H9 (cell line): ENCODE measurements at regions not wholly inside any gene's neighbourhood (a gene's known extent, or its start where the extent isn't known, plus 50 kb on each side); places are given as distances from the start of the nearest gene placed in this dataset.

Experiments used
- DNase-seq: peaks from one replicate; pipeline ENCODE4 v3.0.0-alpha.2; 2017
- H2AFZ ChIP-seq: one replicate; pipeline ENCODE4 v1.6.1; 2013; ENCODE audit warnings: mild to moderate bottlenecking, low read length, control low read depth, moderate library complexity
- H2AK5ac ChIP-seq: 2 replicates; pipeline ENCODE4 v1.6.1; 2013; ENCODE audit warnings: low read length, control low read depth, mixed read lengths; ENCODE audit not compliant: insufficient read length
- H2BK120ac ChIP-seq: one replicate; pipeline ENCODE4 v1.6.1; 2013; ENCODE audit warnings: low read depth, mild to moderate bottlenecking, low read length, control low read depth, inconsistent platforms; ENCODE audit not compliant: poor library complexity, severe bottlenecking
- H2BK12ac ChIP-seq: 2 replicates; pipeline ENCODE4 v1.6.1; 2013; ENCODE audit warnings: low read length, control low read depth, mixed read lengths, low read depth; ENCODE audit not compliant: insufficient read length
- H2BK15ac ChIP-seq: 2 replicates; pipeline ENCODE4 v1.6.1; 2013; ENCODE audit warnings: low read depth, low read length, control low read depth
- H2BK20ac ChIP-seq: one replicate; pipeline ENCODE4 v1.6.1; 2013; ENCODE audit warnings: low read depth, mild to moderate bottlenecking, low read length, control low read depth, inconsistent platforms; ENCODE audit not compliant: poor library complexity, severe bottlenecking
- H2BK5ac ChIP-seq: 2 replicates; pipeline ENCODE4 v1.6.1; 2013; ENCODE audit warnings: low read length, control low read depth, mixed read lengths; ENCODE audit not compliant: insufficient read length
- H3K14ac ChIP-seq: 2 replicates; pipeline ENCODE4 v1.6.1; 2013; ENCODE audit warnings: low read length, control low read depth; ENCODE audit not compliant: insufficient read depth
- H3K18ac ChIP-seq: 2 replicates; pipeline ENCODE4 v1.6.1; 2013; ENCODE audit warnings: low read depth, mild to moderate bottlenecking, mixed read lengths, low read length, control low read depth; ENCODE audit not compliant: insufficient read length
- H3K23ac ChIP-seq: 2 replicates; pipeline ENCODE4 v1.6.1; 2013; ENCODE audit warnings: low read length, control low read depth, mixed read lengths, low read depth; ENCODE audit not compliant: insufficient read length
- H3K23me2 ChIP-seq: 2 replicates; pipeline ENCODE4 v1.6.1; 2013; ENCODE audit warnings: low read depth, mild to moderate bottlenecking, mixed read lengths, low read length, control low read depth; ENCODE audit not compliant: insufficient read length, poor library complexity, severe bottlenecking
- H3K27ac ChIP-seq: 2 replicates; pipeline ENCODE4 v1.5.1; 2013; ENCODE audit warnings: low read length, control low read depth, mixed read lengths, low read depth; ENCODE audit not compliant: insufficient read length
- H3K27me3 ChIP-seq: 2 replicates; pipeline ENCODE4 v1.6.1; 2013; ENCODE audit warnings: low read length, control low read depth, inconsistent platforms; ENCODE audit not compliant: insufficient read depth
- H3K4ac ChIP-seq: 2 replicates; pipeline ENCODE4 v1.6.1; 2013; ENCODE audit warnings: low read depth, mild to moderate bottlenecking, control low read depth, inconsistent platforms, low read length, moderate library complexity
- H3K4me1 ChIP-seq: 2 replicates; pipeline ENCODE4 v1.6.1; 2013; ENCODE audit warnings: low read length, control low read depth, inconsistent platforms; ENCODE audit not compliant: insufficient read depth
- H3K4me2 ChIP-seq: 2 replicates; pipeline ENCODE4 v1.6.1; 2013; ENCODE audit warnings: low read length, control low read depth, mixed read lengths; ENCODE audit not compliant: insufficient read length, insufficient read depth
- H3K56ac ChIP-seq: 2 replicates; pipeline ENCODE4 v1.6.1; 2013; ENCODE audit warnings: low read depth, mild to moderate bottlenecking, mixed read lengths, low read length, control low read depth; ENCODE audit not compliant: insufficient read length
- H3K79me1 ChIP-seq: 2 replicates; pipeline ENCODE4 v1.6.1; 2013; ENCODE audit warnings: low read depth, mild to moderate bottlenecking, moderate library complexity, low read length, control low read depth, inconsistent platforms; ENCODE audit not compliant: insufficient read depth, poor library complexity, severe bottlenecking
- H3K79me2 ChIP-seq: 2 replicates; pipeline ENCODE4 v1.6.1; 2013; ENCODE audit warnings: low read length, control low read depth, inconsistent platforms; ENCODE audit not compliant: insufficient read depth
- H3K9ac ChIP-seq: 2 replicates; pipeline ENCODE4 v1.6.1; 2013; ENCODE audit warnings: low read length, control low read depth, mixed read lengths; ENCODE audit not compliant: insufficient read length; ENCODE audit errors: extremely low read depth
- H3K9me3 ChIP-seq: one replicate; pipeline ENCODE4 v1.6.1; 2013; ENCODE audit warnings: low read depth, low read length, inconsistent platforms; ENCODE audit not compliant: control insufficient read depth
- H3T11ph ChIP-seq: one replicate; pipeline ENCODE4 v1.6.1; 2013; ENCODE audit warnings: mild to moderate bottlenecking, low read length, control low read depth, inconsistent platforms
- H4K20me1 ChIP-seq: one replicate; pipeline ENCODE4 v1.6.1; 2013; ENCODE audit not compliant: control insufficient read depth, insufficient read length, insufficient read depth
- H4K5ac ChIP-seq: 2 replicates; pipeline ENCODE4 v1.6.1; 2013; ENCODE audit warnings: low read depth, mild to moderate bottlenecking, mixed read lengths, low read length, control low read depth; ENCODE audit not compliant: insufficient read length
- H4K8ac ChIP-seq: replicated peaks from 2 replicates; pipeline ENCODE4 v1.6.1; 2013; ENCODE audit warnings: low read length, control low read depth, mixed read lengths, low read depth; ENCODE audit not compliant: insufficient read length
- H4K91ac ChIP-seq: 2 replicates; pipeline ENCODE4 v1.6.1; 2013; ENCODE audit warnings: low read depth, mild to moderate bottlenecking, moderate library complexity, mixed read lengths, low read length, control low read depth; ENCODE audit not compliant: insufficient read length
- H3K27ac Mint-ChIP-seq, 3 experiments: 2 replicates in 2 of 3; 3 replicates in 1 of 3; pipeline ENCODE4 v1.8.0; 2020 to 2021; ENCODE audit warnings: mixed read lengths in 3 of 3, mild to moderate bottlenecking in 1 of 3, moderate library complexity in 1 of 3
- H3K27me3 Mint-ChIP-seq: 2 replicates; pipeline ENCODE4 v1.8.0; 2021; ENCODE audit warnings: low read depth, mild to moderate bottlenecking, moderate library complexity, mixed read lengths
- H3K36me3 Mint-ChIP-seq, 3 experiments: 2 replicates in 2 of 3; 3 replicates in 1 of 3; pipeline ENCODE4 v1.8.0; 2020 to 2021; ENCODE audit warnings: low read depth in 3 of 3, mixed read lengths in 3 of 3; ENCODE audit not compliant: insufficient read depth in 1 of 3
- H3K4me1 Mint-ChIP-seq, 2 experiments: 2 replicates each; pipeline ENCODE4 v1.8.0; 2020; ENCODE audit warnings: mixed read lengths in 2 of 2
- H3K4me3 Mint-ChIP-seq, 2 experiments: 2 replicates in 1 of 2; 3 replicates in 1 of 2; pipeline ENCODE4 v1.8.0; 2020 to 2021; ENCODE audit warnings: mild to moderate bottlenecking in 2 of 2, mixed read lengths in 2 of 2, moderate library complexity in 1 of 2
- H3K9me3 Mint-ChIP-seq, 2 experiments: 2 replicates in 1 of 2; 3 replicates in 1 of 2; pipeline ENCODE4 v1.8.0; 2020; ENCODE audit warnings: mild to moderate bottlenecking in 2 of 2, mixed read lengths in 2 of 2, moderate library complexity in 1 of 2
- WGBS: extraction: QIAGEN DNeasy Blood & Tissue Kit; methylation state at CpG from one replicate; pipeline ENCODE4 v1.1.7; 2013; ENCODE audit warnings: missing lambda C conversion rate, low lambda C conversion rate, mixed read lengths; ENCODE audit not compliant: insufficient read length; ENCODE audit errors: extremely low coverage; 5-methylcytosine and 5-hydroxymethylcytosine counted together
- TF ChIP-seq, protein P1 (sequence below): fragments of 200-600 bp; sonication (generic); conservative IDR thresholded peaks from 3 replicates; pipeline ENCODE4 v1.8.0; 2021; ENCODE audit warnings: antibody characterized with exemption, mild to moderate bottlenecking

DNA sequence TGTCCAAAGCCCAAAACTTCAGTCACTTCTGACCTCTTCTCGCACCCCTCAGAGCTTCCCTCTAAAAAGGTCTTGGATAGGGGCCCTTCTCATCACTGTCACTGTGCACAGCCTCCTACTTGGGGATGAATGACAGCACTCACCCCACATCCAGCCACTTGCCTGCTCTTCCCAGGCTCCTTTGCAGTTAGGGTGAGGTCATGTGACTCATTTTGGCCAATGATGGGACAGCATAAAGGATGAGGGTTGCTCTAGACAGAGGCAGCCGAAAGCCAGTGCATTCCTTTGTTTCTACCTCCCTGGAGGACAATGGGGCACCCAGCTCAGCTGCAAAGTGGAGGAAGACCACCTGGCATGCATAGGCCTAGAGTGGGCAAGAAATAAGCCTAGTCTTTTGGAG lies 1413.3 kb downstream of the TBC1D22A start:
- peaks cover 0 to 2% (median 0%) of the 10 kb centered on the region in 3 experiments; a peak in 1 of 7 replicates for H3K36me3 Mint-ChIP-seq
- Histone ChIP-seq H3T11ph (no peak overlapping the region), H3K27me3 (no peaks in the 10 kb centered on the region), H3K18ac (no peak overlapping the region), H3K23me2 (no peaks in the 10 kb centered on the region), H3K79me2 (no peaks in the 10 kb centered on the region), H4K5ac (no peak overlapping the region), H2AK5ac (no peak overlapping the region), H3K23ac (no peak overlapping the region), H2BK5ac (no peak overlapping the region), H3K4me2 (no peak overlapping the region), H3K56ac (no peak overlapping the region), H3K4me1 (no peaks in the 10 kb centered on the region; the same call in 1 of the 2 replicates), H3K79me1 (no peaks in the 10 kb centered on the region), H4K20me1 (no peaks in the 10 kb centered on the region), H3K9ac (no peak overlapping the region), H2BK20ac (no peak overlapping the region), H2BK15ac (no peak overlapping the region), H3K4ac (no peak overlapping the region), H4K91ac (no peak overlapping the region), H2AFZ (no peak overlapping the region), H3K27ac (no peak overlapping the region), H3K14ac (no peak overlapping the region), H2BK12ac (no peak overlapping the region), H3K9me3 (no peaks in the 10 kb centered on the region), H4K8ac (no peak overlapping the region), H2BK120ac (no peak overlapping the region)
- no peak overlapping the region; a peak in 1 of 7 replicates for H3K27ac Mint-ChIP-seq
- no peak for DNase-seq
- no peaks in the 10 kb centered on the region; a peak in 1 of 5 replicates for H3K9me3 Mint-ChIP-seq
- no peak overlapping the region for H3K4me3 Mint-ChIP-seq
- peaks cover 19% of the 10 kb centered on the region for H3K27me3 Mint-ChIP-seq
- WGBS: no CpG with 5 or more reads among the region's 2 CpGs
- TF ChIP-seq, protein P1, sequence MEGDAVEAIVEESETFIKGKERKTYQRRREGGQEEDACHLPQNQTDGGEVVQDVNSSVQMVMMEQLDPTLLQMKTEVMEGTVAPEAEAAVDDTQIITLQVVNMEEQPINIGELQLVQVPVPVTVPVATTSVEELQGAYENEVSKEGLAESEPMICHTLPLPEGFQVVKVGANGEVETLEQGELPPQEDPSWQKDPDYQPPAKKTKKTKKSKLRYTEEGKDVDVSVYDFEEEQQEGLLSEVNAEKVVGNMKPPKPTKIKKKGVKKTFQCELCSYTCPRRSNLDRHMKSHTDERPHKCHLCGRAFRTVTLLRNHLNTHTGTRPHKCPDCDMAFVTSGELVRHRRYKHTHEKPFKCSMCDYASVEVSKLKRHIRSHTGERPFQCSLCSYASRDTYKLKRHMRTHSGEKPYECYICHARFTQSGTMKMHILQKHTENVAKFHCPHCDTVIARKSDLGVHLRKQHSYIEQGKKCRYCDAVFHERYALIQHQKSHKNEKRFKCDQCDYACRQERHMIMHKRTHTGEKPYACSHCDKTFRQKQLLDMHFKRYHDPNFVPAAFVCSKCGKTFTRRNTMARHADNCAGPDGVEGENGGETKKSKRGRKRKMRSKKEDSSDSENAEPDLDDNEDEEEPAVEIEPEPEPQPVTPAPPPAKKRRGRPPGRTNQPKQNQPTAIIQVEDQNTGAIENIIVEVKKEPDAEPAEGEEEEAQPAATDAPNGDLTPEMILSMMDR: no peak
- H3K4me1 Mint-ChIP-seq: no peaks in the 10 kb centered on the region
